Activated CD4-positive, alpha-beta T cell treated with anti-CD3 and anti-CD28 coated beads for 1 hour (primary cell): ENCODE measurements at regions not wholly inside any gene's neighbourhood (a gene's known extent, or its start where the extent isn't known, plus 50 kb on each side); places are given as distances from the start of the nearest gene placed in this dataset.
"Not testable (repeated sequence)": the region's sequence is repeated elsewhere in the genome, so short reads cannot be mapped to it uniquely, and the experiment has no call there.

Source experiments
- DNase-seq: peaks from one replicate; pipeline ENCODE4 v3.0.0-alpha.2; 2020

DNA sequence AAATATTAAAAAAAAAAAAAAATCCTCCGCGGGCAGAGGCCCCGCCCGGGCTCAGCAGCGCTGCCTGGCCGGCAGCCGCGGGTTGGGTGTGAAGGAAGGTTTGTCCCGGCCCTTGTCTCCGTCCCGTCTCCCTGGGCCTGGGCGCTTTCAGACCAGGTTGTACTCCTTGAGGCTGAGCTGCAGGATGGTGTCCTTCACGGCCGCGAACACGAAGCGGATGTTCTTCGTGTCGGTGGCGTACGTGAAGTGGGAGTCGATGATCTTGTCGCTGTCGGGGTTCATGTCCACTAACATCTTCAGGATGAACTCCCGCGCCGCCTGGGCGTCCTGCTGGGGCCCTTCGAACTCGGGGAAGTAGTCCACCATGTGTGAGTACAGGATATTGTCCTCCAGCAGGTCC is 123.7 kb upstream of the KCTD7 start:
- no peak for DNase-seq

DNA sequence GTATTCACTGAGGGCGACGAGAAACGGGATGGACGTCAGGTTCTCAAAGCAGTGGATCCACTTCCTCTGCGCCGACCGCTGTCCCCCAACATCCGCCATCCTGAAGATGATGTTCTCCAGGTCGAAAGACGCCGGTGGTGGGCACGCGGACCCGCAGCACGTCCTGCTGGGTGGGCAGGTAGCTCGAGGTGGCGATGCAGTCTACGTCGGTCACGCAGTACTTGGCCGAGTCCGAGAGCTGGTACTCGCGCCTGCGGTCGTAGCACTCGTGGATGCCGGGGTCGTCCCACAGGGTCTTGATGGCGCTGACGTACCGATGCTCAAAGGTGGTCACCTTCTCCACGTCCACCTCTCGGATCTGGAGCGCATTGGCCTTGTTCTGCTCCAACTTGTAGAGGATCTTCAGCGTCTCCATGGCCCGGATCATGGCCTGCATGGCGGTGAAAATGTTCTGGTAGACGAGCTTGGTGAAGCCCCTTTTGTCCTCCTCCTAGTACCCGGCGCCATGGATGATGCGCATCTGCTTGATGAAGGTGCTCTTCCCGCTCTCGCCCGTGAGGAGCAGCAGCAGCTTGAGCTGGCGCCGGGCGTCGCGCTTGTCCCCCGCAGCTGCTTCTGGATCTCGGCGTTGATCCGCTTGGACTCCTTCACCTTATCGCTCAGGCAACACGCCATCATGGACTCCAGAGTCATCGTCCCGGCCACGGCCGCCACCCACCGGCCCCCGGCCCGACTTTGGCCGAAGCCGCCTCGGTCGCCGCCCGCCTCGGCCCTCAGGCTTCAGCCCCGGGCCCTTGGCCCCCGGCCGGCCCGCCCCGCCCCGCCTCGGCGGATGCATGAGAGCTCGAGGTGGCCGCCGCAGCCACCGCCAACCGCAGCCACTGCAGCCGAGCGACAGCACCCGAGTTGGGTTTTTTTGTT is 122.9 kb upstream of the KCTD7 start:
- DNase-seq = no peak

DNA sequence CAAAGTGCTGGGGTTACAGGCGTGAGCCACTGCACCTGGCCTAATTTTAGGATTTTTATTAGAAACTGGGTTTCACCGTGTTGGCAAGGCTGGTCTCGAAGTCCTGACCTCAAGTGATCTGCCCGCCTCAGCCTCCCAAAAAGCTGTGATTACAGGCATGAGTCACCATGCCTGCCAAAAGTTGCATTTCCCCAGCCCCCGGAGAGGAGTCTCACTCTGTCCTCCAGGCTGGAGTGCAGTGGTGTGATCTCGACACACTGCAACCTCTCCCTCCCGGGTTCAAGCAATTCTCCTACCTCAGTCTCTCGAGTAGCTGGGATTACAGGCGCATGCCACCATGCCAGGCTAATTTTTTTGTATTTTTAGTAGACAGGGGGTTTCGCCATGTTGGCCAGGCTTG is 122.0 kb upstream of the KCTD7 start:
- DNase-seq = not testable (repeated sequence)

DNA sequence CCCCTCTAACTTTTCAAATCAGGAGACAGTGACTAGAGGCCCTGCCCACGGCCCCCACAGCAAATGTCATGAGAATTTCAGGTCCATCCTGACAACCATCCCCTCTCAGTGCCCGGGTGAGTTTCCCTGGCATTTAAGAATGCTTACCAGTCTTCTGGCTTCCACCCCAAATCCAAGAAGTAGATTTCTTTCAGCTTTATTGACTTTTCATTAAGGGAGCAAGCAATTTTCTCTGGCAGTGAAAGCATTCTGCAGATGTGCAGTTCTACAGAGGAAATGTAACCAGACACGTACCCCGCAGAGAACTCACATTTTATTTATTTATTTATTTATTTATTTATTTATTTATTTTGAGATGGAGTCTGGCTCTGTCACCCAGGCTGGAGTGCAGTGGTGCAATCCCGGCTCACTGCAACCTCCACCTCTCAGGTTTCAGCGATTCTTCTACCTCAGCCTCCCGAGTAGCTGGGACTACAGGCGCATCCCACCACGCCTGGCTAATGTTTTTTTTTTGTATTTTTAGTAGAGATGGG is 120.9 kb upstream of the KCTD7 start:
- DNase-seq = no peak

DNA sequence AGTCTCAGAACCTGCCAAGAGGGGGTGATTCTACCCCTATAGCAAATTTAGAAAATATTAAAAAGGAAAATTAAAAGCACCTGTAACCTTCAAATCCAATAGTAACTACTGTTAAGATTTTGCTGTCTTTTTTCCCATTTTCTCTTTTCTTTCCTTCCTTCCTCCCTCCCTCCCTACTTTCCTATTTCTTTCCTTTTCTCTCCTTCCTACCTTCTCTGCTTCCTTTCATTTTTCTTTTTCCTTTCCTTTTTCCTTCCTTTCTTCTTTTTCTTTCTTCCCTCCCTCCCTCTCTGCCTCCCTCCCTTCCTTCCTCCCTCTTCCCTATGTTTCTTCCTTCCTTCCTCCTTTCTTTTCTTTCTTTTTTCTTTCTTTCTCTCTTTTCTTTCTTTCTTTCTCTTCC is 120.2 kb upstream of the KCTD7 start:
- no peak for DNase-seq

DNA sequence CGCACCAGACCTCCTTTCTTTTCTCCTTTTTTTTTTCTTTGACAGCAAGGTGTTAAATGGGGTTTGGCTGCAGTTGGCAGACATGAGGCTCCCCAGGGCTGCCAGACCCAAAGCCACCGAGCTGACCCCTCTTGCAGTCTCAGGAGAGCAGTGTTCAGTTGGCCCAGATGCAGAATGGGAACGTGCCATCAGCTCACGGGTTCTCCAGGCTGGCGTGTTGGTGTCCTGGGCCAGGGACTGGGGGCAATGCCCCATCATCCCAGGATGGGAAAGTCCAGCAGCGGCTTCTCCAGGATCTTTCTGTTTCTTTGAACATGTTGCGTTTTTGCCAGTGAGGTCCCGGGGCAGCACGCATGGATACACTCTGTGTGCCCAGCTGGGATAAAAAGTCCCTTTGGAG is 114.6 kb upstream of the KCTD7 start:
- DNase-seq = no peak

DNA sequence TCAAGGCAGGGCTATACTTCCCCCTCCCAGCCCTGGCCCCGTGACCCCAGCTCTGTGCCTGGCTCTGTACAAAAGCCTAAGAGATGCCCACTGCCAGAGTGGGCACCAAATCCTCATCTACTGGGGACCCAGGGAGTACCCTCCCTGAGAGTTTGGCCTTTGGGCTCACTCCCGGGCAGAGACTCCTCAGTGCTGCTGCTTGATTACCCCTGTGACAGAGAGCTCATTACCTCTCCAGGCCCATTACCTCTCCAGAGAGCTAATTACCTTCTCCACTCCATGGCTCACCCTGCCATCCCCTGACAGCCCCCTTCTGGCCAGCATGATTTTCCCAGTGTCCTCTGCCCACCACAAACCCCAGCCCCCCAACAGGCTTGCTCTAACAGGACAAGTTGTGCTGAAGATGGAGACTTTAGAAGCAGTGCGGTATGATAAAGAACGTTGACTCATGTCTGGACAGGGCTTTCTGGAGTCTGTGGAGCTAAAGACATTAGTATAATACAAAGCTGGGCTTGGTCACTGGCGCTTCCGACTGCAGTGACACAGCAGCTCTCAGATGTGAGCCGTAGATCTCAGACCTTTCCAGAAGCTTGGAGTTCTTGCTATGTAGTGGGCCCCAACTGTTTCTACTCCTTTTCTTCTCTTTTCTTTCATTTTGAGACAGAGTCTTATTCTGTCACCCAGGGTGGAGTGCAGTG is 111.3 kb upstream of the KCTD7 start:
- DNase-seq = no peak

DNA sequence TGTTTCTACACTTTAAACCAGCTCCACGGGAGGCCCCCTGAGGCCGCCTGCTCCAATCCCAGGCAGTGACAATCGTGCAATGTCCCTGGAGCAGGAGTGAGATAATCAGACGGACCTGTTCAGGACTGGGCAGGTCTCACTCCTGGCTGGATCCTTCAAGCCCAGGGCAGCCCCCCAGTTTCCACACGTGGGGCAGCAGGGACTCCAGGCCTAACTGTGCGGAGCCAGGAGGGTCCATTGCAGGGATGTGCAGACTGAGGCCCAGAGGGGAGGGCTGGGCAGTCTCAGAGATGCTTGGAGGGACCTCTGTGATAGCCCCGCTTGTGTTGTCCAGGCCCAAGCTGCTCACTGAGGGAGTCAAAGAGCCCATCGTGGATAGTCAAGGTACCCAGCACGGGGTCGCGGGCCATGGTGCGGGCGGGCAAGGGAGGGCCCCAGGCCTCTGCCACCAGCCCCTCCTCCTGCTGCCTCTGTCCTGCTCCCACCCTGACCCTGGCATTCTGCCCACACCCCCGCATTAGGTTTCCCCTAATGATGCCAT is 110.5 kb upstream of the KCTD7 start:
- no peak for DNase-seq

DNA sequence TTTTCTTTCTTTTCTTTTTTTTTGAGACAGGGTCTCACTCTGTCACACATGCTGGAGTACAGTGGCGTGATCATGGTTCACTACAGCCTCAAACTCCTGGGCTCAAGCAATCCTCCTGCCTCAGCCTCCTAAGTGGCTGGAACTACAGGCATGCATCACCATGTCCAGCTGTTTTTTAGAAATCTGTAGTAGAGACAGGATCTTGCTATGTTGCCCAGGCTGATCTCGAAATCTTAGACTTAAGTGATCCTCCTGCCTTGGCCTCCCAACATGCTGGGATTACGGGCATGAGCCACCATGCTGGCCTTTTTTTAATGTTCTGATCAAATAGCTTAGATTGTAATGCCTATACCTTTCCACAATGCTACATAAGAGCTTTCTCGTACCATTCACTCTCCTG is 107.0 kb upstream of the KCTD7 start:
- no peak for DNase-seq

DNA sequence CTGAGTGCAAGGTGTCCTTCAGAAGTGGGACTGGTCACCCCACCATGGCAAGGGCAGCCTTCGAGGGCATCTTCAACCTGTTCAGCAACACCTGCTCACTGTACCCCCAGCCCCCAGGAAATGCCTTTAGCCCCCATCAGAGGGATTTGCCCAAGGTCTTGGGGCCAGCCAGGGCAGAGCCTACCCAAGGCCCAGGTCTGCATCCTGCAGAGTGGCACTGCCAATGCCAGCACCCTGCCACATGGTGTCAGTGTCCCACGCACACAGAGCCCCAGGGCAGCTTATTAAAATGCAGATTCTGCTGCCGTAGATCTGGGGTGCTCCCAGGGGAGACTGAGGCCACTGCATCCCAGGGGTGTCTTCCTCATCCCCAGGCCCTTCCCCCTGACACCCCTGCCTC is 106.2 kb upstream of the KCTD7 start:
- no peak for DNase-seq

DNA sequence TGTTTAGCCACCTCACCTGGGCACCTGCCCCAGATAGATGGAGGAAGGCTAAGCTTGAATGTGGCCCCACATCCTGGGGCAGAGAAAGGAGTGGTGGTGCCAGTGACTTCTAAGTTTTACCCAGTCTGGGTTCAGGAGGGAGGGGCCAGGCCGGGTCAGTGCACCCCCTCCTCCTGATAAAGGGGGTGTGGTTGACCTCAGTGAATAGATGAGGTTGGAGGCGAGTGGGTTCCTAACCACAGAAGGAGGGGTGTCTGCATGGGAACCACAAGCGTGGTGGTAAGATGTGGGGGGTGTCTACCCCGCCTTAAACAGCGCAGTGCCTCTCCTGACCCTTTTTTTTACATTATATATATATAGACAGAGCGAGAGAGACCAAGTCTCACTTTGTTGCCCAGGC is 105.3 kb upstream of the KCTD7 start:
- no peak for DNase-seq

DNA sequence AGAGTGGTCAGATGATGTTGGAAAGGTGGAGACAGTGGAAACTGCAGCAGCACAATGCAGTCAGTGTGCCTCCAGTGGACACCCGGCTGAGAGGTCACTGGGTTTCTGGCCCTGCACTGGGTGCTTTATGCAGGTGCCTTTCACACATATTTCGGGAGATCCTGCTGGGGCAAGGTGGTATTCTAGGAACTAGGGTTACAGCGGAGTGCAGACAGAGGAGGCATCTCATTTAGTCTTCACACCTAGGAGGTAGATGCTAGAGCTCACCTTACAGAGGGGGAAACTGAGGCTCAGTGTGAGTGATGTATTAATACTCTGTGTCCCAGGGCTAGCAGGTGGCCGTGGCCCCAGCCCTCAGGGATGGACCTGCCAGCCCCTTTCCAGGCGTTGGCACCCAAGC is 103.9 kb upstream of the KCTD7 start:
- DNase-seq = no peak

DNA sequence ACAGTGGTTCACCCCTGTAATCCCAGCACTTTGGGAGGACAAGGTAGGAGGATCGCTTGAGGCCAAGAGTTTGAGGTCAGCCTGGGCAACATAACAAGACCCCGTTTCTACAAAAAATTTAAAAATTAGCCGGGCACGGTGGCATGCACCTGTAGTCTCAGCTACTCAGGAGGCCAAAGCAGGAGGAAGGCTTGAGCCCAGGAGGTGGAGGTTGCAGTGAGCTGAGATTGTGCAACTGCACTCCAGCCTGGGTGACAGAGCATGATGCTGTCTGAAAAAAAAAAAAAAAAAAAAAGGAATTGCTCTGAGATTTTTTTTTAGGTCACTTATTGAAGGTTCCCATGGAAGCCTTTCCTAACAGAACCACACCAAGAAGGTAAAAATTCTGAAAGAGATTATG is 101.9 kb upstream of the KCTD7 start:
- not testable (repeated sequence) for DNase-seq

DNA sequence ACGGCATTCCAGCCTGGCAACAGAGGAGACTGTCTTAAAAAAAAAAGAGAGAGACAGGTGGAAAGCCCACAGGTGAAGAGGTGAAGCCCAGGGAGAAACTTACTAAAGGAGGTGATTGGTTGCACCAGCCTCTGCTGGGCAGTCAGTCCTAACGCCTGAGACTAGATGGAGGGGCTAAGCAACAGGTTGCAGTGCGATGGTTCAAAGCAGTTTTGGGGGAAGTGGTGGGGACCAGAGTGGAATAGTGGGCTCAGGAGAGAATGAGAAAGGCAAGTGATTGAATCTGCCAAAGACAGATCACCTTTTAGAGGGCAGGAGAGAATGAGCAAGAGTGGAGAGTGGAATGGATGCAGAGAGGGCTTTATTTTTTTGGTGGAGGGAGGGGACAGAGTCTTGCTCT is 100.0 kb upstream of the KCTD7 start:
- no peak for DNase-seq

DNA sequence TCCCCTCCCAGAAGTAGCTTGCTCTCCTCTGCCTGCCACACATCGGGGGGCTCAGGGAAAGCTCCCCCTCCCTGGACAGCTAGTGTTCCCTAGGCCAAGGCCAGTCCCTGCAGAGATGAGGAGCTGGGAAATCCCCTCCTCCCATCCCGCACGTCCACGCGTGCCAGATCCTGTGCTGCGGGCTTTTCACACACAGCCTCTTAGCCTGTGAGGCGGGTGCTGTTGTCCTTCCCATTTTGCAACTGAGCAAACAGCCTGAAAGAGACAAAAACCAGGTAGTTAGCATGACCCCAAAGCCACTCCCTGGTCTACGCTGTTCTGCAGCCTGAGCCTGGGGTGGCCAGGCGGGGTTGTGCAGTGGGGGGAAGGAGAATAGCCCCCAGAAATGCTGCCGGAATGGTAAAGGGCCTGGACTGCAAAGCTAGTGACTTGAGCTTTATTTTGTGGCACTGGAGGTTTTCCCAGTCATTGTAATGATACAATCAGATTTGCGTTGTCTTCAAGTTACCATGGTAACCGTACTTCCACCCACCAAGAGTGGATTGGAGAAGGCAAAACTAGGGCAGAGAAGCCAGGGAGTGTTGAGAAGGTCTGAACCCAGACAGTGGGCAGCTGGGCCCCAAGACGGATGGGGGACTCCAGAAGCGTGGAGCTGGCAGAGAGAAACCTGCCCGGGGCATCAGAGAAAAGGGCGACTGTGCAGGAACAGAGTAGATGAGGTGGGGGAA is 98.6 kb upstream of the KCTD7 start:
- no peak for DNase-seq

DNA sequence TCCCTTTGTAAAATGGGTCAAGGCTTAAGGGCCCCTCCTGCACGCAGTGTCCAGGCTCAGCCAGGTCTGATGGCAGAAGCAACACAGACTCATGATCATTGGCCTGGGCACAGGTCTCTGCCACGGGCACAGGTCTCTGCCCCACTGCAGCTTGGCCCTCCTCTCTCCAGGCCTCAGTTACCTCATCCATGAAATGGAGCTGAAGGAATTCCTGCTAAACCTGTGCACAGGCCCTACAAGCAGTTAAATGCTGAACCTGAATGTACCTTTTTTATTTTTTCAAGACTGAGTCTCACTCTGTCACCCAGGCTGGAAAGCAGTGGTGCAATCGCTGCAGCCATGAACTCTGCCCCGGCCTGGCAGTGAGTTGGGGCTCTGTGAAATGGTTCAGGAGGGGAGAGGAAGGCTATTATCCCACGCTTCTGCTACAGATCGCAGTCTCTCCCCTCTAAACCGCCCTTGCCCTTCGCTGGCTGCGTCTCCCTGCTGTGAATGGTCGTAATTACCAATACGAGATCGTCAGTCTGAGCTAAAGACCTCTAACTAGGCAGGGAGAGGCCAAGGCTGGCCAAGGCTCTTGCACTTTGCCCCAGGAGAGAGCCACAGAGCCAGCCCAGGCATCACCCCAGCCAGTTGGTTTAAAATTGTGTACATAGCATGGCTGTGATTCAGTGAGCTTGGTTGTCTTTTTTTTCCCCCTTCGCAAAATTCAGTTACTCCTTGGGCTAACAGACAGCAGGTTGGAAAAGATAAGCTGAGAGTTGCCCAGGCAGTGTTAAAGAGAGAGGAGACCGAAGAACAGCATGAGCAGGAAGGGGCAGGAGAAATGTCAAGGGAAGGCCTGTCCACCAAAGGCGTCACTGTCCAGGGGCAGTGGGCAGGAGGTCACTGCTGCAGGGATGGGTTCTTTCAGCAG is 93.0 kb upstream of the KCTD7 start:
- DNase-seq = no peak

DNA sequence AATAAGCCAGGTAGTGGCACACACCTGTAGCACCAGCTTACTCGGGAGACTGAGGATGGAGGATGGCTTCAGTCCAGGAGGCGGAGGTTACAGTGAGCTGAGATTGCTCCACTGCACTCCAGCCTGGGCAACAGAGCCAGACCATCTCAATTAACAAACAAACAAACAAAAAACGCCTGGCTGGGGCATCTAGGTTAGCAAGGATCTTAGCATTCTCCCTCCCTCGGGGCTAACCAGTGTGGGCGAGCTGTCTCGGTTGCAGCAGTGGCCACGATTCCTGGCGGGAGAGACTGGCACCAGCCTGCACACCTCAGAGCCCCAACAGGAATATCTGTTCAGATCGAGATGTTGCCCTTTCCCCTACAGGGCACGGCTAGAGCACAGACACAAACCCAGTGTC is 91.3 kb upstream of the KCTD7 start:
- DNase-seq = no peak

DNA sequence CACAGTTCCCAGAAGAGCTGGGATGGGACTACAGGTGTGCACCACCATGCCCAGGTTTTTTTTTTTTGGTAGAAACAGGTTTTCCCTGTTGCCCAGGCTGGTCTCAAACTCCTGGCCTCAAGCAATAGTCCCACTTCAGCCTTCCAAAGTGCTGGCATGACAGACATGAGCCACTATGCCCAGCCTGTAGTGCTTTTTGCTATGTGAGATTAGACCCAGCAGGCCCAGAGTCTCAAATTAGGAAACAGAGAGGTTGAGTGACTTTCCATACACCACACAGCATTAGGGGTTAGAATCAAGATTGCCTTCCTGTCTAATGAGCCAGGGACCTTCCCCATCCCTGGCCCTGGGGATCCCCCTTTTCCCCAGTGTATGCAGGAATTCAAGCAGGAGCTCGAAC is 90.8 kb upstream of the KCTD7 start:
- DNase-seq = no peak

DNA sequence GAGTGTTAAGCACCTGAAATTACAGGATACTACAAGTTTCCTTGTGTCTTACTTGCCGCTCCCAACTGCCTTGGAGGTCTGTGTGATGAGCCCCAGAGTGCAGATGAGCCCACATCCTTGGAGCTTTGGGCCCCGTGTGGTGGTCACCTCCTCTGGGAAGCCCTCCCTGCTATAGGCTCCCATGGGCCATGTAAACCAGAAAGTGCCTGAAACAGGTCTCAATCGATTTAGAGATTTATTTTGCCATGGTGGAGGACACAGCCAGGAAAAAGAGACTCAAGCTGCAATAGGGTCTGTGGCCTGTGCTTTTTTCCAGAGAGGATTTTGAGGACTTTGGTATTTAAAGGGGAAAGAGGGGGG is 89.4 kb upstream of the KCTD7 start:
- no peak for DNase-seq

DNA sequence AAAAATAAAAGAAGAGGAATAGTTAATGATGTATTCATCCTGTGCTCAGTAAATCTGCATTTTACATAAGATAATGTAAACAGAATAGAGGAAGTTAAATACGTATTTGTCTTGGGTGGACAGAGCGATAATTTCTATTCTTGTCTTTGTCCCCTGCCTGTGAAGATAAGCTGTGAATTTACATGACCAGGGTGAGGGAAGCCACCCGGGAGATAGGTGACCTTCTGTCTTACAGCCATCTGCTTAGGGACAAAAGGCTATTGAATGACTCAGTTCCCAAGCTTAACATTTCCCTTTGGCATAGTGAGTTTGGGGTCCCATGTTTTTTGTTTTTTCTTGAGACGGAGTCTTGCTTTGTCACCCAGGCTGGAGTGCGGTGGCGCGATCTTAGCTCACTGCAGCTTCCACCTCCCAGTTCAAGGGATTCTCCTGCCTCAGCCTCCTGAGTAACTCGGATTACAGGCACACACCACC is 88.7 kb upstream of the KCTD7 start:
- no peak for DNase-seq

DNA sequence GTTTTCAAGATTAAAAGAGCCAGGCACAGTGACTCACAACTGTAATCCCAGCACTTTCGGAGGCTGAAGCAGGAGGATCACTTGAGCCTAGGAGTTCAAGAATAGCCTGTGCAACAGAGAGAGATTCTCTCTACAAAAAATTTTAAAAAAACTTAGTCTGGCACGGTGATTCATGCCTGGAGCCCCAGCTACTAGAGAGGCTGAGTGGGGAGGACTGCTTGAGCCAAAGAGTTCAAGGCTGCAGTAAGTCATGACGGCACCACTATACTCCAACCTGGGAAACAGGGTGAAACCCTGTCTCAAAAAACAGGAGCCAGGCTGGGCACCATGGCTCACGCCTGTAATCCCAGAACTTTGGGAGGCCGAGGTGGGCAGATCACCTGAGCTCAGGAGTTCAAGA is 86.6 kb upstream of the KCTD7 start:
- no peak for DNase-seq
